A673 (cell line): ENCODE measurements at regions not wholly inside any gene's neighbourhood (a gene's known extent, or its start where the extent isn't known, plus 50 kb on each side); places are given as distances from the start of the nearest gene placed in this dataset.
A peak's percentile ranks its signal among the peaks of the same experiment; 100 is the strongest.

Experiments
- BruUV-seq: library from RNA; stranded (reverse); fragments of 400-500 nt; replicated peaks from 2 replicates; lab custom pipeline; 2021; lab: Mats Ljungman, UMichigan
- CTCF ChIA-PET: fragments of 300-600 bp; sonication (Branson Sonifier 250); formaldehyde crosslinking; loops from one replicate; lab custom pipeline; 2022; ENCODE audit warnings: antibody characterized with exemption; lab: Charles Lee
- POLR2A ChIA-PET: fragments of 300-600 bp; sonication (Branson Sonifier 250); formaldehyde crosslinking; loops from one replicate; lab custom pipeline; 2022; ENCODE audit warnings: antibody characterized with exemption; ENCODE audit not compliant: low non-redundant PET; lab: Charles Lee
- DNase-seq: peaks from one replicate; pipeline ENCODE4 v3.0.0-alpha.2; 2015; ENCODE audit warnings: low spot score
- H3K27ac ChIP-seq: fragments of 200-600 bp; sonication (generic); 2 replicates; pipeline ENCODE4 v1.5.1; 2016; ENCODE audit warnings: mixed run types, low read depth, mild to moderate bottlenecking, mixed read lengths, antibody characterized with exemption, low read length; ENCODE audit not compliant: poor library complexity, severe bottlenecking
- H3K27me3 ChIP-seq: fragments of 200-600 bp; sonication (generic); replicated peaks from 2 replicates; pipeline ENCODE4 v1.6.1; 2017; ENCODE audit warnings: mixed run types, low read depth, mild to moderate bottlenecking, mixed read lengths, antibody characterized with exemption, low read length; ENCODE audit not compliant: insufficient read depth, poor library complexity
- H3K36me3 ChIP-seq: fragments of 200-600 bp; sonication (generic); 2 replicates; pipeline ENCODE4 v1.6.1; 2016; ENCODE audit warnings: mixed run types, mild to moderate bottlenecking, mixed read lengths, antibody characterized with exemption, low read length; ENCODE audit not compliant: insufficient read depth, poor library complexity, severe bottlenecking
- H3K4me1 ChIP-seq: fragments of 200-600 bp; sonication (generic); 2 replicates; pipeline ENCODE4 v1.6.1; 2017; ENCODE audit warnings: mixed run types, mild to moderate bottlenecking, mixed read lengths, antibody characterized with exemption, low read length; ENCODE audit not compliant: insufficient read depth, poor library complexity, severe bottlenecking
- H3K4me3 ChIP-seq: fragments of 200-600 bp; sonication (generic); 2 replicates; pipeline ENCODE4 v1.5.1; 2016; ENCODE audit warnings: low read depth, mixed run types, mild to moderate bottlenecking, mixed read lengths, low read length; ENCODE audit not compliant: poor library complexity, severe bottlenecking
- H3K9me3 ChIP-seq: fragments of 200-600 bp; sonication (generic); 2 replicates; pipeline ENCODE4 v1.6.1; 2016; ENCODE audit warnings: mixed run types, low read depth, mild to moderate bottlenecking, mixed read lengths, antibody characterized with exemption, low read length; ENCODE audit not compliant: poor library complexity, severe bottlenecking
- CTCF ChIP-seq: fragments of 300-800, 200-600 bp; sonication (generic); conservative IDR thresholded peaks from 2 replicates; pipeline ENCODE4 v1.5.1; 2017; ENCODE audit warnings: low read depth, mild to moderate bottlenecking, antibody characterized with exemption, low read length, moderate library complexity, mixed read lengths
- EZH2 ChIP-seq: fragments of 200-600 bp; sonication (generic); IDR thresholded peaks from 2 replicates; pipeline ENCODE4 v1.6.1; 2017; ENCODE audit warnings: borderline replicate concordance, low read depth, mild to moderate bottlenecking, mixed read lengths, antibody characterized with exemption, low read length; ENCODE audit not compliant: poor library complexity, severe bottlenecking
- intact Hi-C: fragments of 100-400 bp; cut with micrococcal nuclease; formaldehyde crosslinking; loops from one replicate; pipeline ENCODE4 v1.10.0; 2022; ENCODE audit not compliant: unreplicated experiment

- no TSS peak for BruUV-seq
- H3K27me3 ChIP-seq, result no peaks in the 10 kb centered on the region
- no peaks in the 10 kb centered on the region for H3K36me3 ChIP-seq
- TF ChIP-seq CTCF (no peak), EZH2 (no peak)
- ChIA-PET CTCF (no interaction called here), POLR2A (no interaction called here)
- no peak overlapping the region for H3K4me3 ChIP-seq
- no peaks in the 10 kb centered on the region for H3K4me1 ChIP-seq
- H3K27ac ChIP-seq, result no peak overlapping the region
- DNase-seq, result no peak
- no peaks in the 10 kb centered on the region for H3K9me3 ChIP-seq
- intact Hi-C loops, result loop anchor here (10.0 kb wide), 1 partner anchor 286 kb away; no protein-coding TSS in a partner anchor
These were observed 416.3 kb upstream of the EPHA3 start for GRCh38 chr3:88691081-88691480.

GRCh38 chr3:88703501-88704059 is 403.8 kb upstream of the EPHA3 start:
- intact Hi-C loops, result loop anchor here (5.0 to 10.0 kb wide), 3 partner anchors 404 to 1151 kb away; partner anchors contain the start of gene EPHA3
- H3K4me1 ChIP-seq, result peaks cover 37% of the 10 kb centered on the region
- TSS peak; percentile 62 for BruUV-seq
- peaks cover 8% of the 10 kb centered on the region for H3K9me3 ChIP-seq
- POLR2A ChIA-PET, result no interaction called here
- CTCF ChIA-PET, result no interaction called here
- peaks cover 6% of the 10 kb centered on the region for H3K36me3 ChIP-seq
- peak; percentile 44 for DNase-seq
- H3K27me3 ChIP-seq, result no peaks in the 10 kb centered on the region
- H3K27ac ChIP-seq, result peak overlapping the region; percentile 83
- TF ChIP-seq CTCF (no peak), EZH2 (no peak)
- no peak overlapping the region for H3K4me3 ChIP-seq

DNA sequence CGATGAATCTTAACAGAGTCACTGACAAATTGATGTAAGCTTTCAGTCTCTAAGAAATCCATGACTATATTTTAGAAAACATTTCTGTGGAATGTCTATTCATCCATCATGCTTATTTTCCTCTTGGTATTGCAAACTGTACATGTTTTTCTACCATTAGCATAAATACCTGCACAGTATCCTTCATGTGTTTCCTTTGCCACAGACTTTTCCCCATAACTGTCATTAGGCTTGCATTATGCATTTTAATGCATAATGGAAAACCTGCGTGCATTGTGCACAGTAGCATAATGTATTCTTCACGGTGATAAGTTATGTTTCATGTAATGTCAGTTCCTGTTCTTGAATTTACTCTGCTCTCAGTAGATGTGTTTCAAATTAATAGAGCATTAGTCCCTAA is 403.1 kb upstream of the EPHA3 start:
- Histone ChIP-seq H3K4me1 (peaks cover 37% of the 10 kb centered on the region), H3K27ac (peak overlapping the region; percentile 83), H3K9me3 (peaks cover under 1% of the 10 kb centered on the region), H3K36me3 (peaks cover 2% of the 10 kb centered on the region), H3K27me3 (no peaks in the 10 kb centered on the region), H3K4me3 (no peak overlapping the region)
- BruUV-seq, result no TSS peak
- POLR2A ChIA-PET, result no interaction called here
- intact Hi-C loops, result loop anchor here (5.0 to 10.0 kb wide), 3 partner anchors 403 to 1150 kb away; partner anchors contain the start of gene EPHA3
- no peak for TF ChIP-seq CTCF
- no peak for TF ChIP-seq EZH2
- peak; percentile 22 for DNase-seq
- CTCF ChIA-PET, result no interaction called here
